NCI-H1105 (cell line): ENCODE measurements at regions not wholly inside any gene's neighbourhood (a gene's known extent, or its start where the extent isn't known, plus 50 kb on each side); places are given as distances from the start of the nearest gene placed in this dataset.

Experiments used
- DNase-seq: peaks from one replicate; lab custom pipeline; 2025; lab: John Stamatoyannopoulos, UW

GRCh38 chr3:10555263-10555662 is 49.9 kb upstream of the ATP2B2 start:
- no peak for DNase-seq

GRCh38 chr3:10556312-10556711 is 50.9 kb upstream of the ATP2B2 start:
- no peak for DNase-seq

GRCh38 chr3:10557250-10557649 is 51.9 kb upstream of the ATP2B2 start:
- no peak for DNase-seq

- DNase-seq = no peak
Observed at GRCh38 chr3:10557781-10558373, 52.5 kb upstream of the ATP2B2 start.

GRCh38 chr3:10558736-10559135 is 53.4 kb upstream of the ATP2B2 start:
- DNase-seq = no peak

GRCh38 chr3:10560060-10560861 is 54.9 kb upstream of the ATP2B2 start:
- no peak for DNase-seq

- no peak for DNase-seq
Observed at GRCh38 chr3:10561162-10561945, 56.0 kb upstream of the ATP2B2 start.

- DNase-seq = no peak
Observed at GRCh38 chr3:10561946-10562560, 56.7 kb upstream of the ATP2B2 start.

- no peak for DNase-seq
Observed at GRCh38 chr3:10563396-10563795, 58.0 kb upstream of the ATP2B2 start.

- no peak for DNase-seq
Observed at GRCh38 chr3:10565814-10566213, 60.4 kb upstream of the ATP2B2 start.

GRCh38 chr3:10566451-10566850 is 61.1 kb upstream of the ATP2B2 start:
- DNase-seq = no peak

- DNase-seq = no peak
Observed at GRCh38 chr3:10568549-10568948, 63.2 kb upstream of the ATP2B2 start.

- DNase-seq = no peak
Observed at GRCh38 chr3:10570196-10570946, 65.0 kb upstream of the ATP2B2 start.

GRCh38 chr3:10574101-10574620 is 68.8 kb upstream of the ATP2B2 start:
- DNase-seq = no peak

- DNase-seq = no peak
Observed at GRCh38 chr3:10575601-10576160, 70.3 kb upstream of the ATP2B2 start.

GRCh38 chr3:10577486-10577885 is 72.1 kb upstream of the ATP2B2 start:
- DNase-seq = no peak

- DNase-seq = no peak
Observed at GRCh38 chr3:10580426-10580825, 75.0 kb upstream of the ATP2B2 start.

GRCh38 chr3:10581251-10581650 is 75.9 kb upstream of the ATP2B2 start:
- no peak for DNase-seq

- no peak for DNase-seq
Observed at GRCh38 chr3:10581716-10582115, 76.3 kb upstream of the ATP2B2 start.

- DNase-seq = no peak
Observed at GRCh38 chr3:10582733-10583132, 77.3 kb upstream of the ATP2B2 start.
